Astrocyte of the spinal cord (primary cell): ENCODE measurements at regions not wholly inside any gene's neighbourhood (a gene's known extent, or its start where the extent isn't known, plus 50 kb on each side); places are given as distances from the start of the nearest gene placed in this dataset.

Experiments
- DNase-seq: peaks from one replicate; pipeline ENCODE4 v3.0.0; 2011; ENCODE audit warnings: low read depth, low spot score
- H3K4me3 ChIP-seq: 2 replicates; pipeline ENCODE4 v1.5.1; 2011; ENCODE audit warnings: low read depth, mild to moderate bottlenecking, low read length, moderate library complexity
- CTCF ChIP-seq: IDR thresholded peaks from 2 replicates; pipeline ENCODE4 v1.5.1; 2012; ENCODE audit warnings: low read depth, mild to moderate bottlenecking, low read length, inconsistent platforms
- in situ Hi-C: cut with HindIII; loops from 2 replicates; pipeline ENCODE4 v1.10.0; 2017; ENCODE audit warnings: low sequenced_read_pairs

GRCh38 chr1:193846876-193847604, 660.6 kb upstream of the B3GALT2 start:
- in situ Hi-C loops, result no loop called here
- H3K4me3 ChIP-seq, result no peak overlapping the region
- TF ChIP-seq CTCF, result no peak
- DNase-seq, result peak; percentile 5

DNA sequence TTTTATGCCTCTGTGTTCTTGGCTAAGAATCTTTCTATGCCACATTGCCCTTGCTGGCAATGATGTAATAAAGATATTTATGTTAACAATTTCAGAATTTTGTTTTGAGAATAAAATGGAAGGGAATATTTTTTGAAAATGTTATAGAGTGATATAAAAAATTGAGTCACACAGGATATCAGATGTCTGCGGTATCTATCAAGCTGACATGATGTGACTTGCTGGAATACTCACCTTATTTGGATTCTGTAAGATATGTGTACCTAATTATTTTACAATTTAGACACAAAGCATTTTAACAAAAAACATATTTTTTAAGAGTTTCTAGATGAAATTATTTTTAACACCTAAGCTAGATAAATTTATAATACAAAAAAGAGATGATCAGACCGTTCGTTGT, 660.0 kb upstream of the B3GALT2 start:
- no peak for TF ChIP-seq CTCF
- in situ Hi-C loops, result no loop called here
- DNase-seq, result no peak
- no peak overlapping the region for H3K4me3 ChIP-seq

DNA sequence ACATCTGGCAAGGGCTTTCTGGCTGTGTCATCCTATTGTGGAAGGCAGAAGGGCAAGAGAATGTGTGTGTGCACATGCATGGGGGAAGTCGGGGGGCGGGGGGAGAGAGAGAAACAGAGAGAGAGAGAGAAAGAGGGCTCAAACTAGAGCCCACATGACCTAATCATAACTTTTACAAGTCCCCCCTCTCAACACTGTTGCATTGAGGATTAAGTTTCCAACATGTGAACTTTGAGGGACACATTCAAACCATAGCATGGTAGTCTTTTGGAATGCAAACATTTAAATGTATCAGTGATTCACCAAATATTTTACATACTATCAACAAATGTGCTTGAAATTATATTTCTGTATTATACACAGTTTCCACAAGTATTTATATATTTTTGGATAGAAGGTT, 655.4 kb upstream of the B3GALT2 start:
- TF ChIP-seq CTCF, result no peak

DNA sequence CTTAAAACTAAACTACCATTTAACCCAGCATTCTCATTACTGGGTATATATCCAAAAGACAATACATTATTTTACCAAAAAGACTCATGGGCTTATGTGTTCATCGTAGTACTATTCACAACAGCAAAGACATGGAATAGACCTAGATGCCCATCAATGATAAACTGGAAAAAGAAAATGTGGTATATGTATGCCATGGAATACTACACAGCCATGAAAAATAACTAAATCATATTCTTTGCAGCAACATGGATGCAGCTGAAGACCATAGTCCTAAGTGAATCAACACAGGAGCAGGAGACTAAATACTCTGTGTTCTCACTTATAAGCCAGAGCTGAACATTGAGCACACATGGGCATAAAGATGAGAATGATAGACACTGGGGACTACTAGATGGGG, 645.1 kb upstream of the B3GALT2 start:
- no peak overlapping the region for H3K4me3 ChIP-seq
- DNase-seq, result no peak
- in situ Hi-C loops, result no loop called here
- TF ChIP-seq CTCF, result no peak

More for the DNA sequence above, 655.4 kb upstream of the B3GALT2 start:
- in situ Hi-C loops, result no loop called here
- no peak for DNase-seq
- no peak overlapping the region for H3K4me3 ChIP-seq

DNA sequence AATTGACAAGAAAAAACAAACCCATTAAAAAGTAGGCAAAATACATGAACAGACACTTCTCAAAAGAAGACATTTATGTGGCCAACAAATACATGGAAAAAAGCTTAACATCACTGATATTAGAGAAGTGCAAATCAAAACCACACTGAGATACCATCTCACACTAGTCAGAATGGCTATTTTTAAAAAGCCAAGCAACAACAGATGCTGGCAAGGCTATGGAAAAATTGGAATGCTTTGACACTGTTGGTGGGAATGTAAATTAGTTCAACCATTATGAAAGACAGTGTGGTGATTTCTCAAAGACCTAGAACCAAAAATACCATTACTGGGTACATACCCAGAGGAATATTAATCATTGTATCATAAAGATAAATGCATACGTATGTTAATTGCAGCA, 641.1 kb upstream of the B3GALT2 start:
- no peak for DNase-seq
- in situ Hi-C loops, result no loop called here
- no peak for TF ChIP-seq CTCF
- H3K4me3 ChIP-seq, result no peak overlapping the region

GRCh38 chr1:193819376-193819775, 633.0 kb upstream of the B3GALT2 start:
- TF ChIP-seq CTCF, result no peak
- H3K4me3 ChIP-seq, result no peak overlapping the region
- no peak for DNase-seq
- in situ Hi-C loops, result no loop called here
